ENCODE measurements at regions not wholly inside any gene's neighbourhood (a gene's known extent, or its start where the extent isn't known, plus 50 kb on each side); places are given as distances from the start of the nearest gene placed in this dataset.
"Not testable (repeated sequence)": the region's sequence is repeated elsewhere in the genome, so short reads cannot be mapped to it uniquely, and the experiment has no call there.

- H3K27me3 ChIP-seq, result no peaks in the 10 kb centered on the region
- ATAC-seq, result peak; percentile 69 to 98 (median 82)
- no peaks in the 10 kb centered on the region for H3K9me3 ChIP-seq
- TF ChIP-seq CTCF (IDR thresholded peaks at IDR 0.05), result no peak
- no peak for TF ChIP-seq POLR2A (IDR thresholded peaks at IDR 0.05)
- no peak overlapping the region for H3K4me3 ChIP-seq
- DNase-seq, result no peak
- no peaks in the 10 kb centered on the region for H3K36me3 ChIP-seq
- intact Hi-C loops (cut with DNase I), result no loop called here
- no peak overlapping the region for H3K27ac ChIP-seq
- WGBS (ENCODE audit: insufficient coverage, low coverage, low lambda C conversion rate, missing lambda C conversion rate), result 61% methylated on average over 2 of the region's 2 CpGs
- H3K4me1 ChIP-seq, result no peaks in the 10 kb centered on the region
These were observed 321.2 kb downstream of the DNAJB9 start for GRCh38 chr7:108890862-108891261.

- TF ChIP-seq POLR2A (IDR thresholded peaks at IDR 0.05), result no peak
- no peak for TF ChIP-seq CTCF (IDR thresholded peaks at IDR 0.05)
- intact Hi-C loops (cut with DNase I), result no loop called here
- 30% methylated on average over 1 of the region's 1 CpG for WGBS (ENCODE audit: insufficient coverage, low coverage, low lambda C conversion rate, missing lambda C conversion rate)
These were observed 338.8 kb downstream of the DNAJB9 start for GRCh38 chr7:108908456-108908855.

GRCh38 chr7:108911016-108911415 lies 341.3 kb downstream of the DNAJB9 start:
- WGBS (ENCODE audit: insufficient coverage, low coverage, low lambda C conversion rate, missing lambda C conversion rate), result 79% methylated on average over 1 of the region's 1 CpG
- no peak overlapping the region for H3K4me3 ChIP-seq
- intact Hi-C loops (cut with DNase I), result no loop called here
- DNase-seq, result no peak
- H3K4me1 ChIP-seq, result no peaks in the 10 kb centered on the region
- H3K36me3 ChIP-seq, result no peaks in the 10 kb centered on the region
- no peak for ATAC-seq
- H3K27me3 ChIP-seq, result no peaks in the 10 kb centered on the region
- no peak overlapping the region for H3K27ac ChIP-seq
- TF ChIP-seq POLR2A (IDR thresholded peaks at IDR 0.05) (no peak), CTCF (IDR thresholded peaks at IDR 0.05) (no peak)
- H3K9me3 ChIP-seq, result no peaks in the 10 kb centered on the region

More at GRCh38 chr7:108908456-108908855, 338.8 kb downstream of the DNAJB9 start:
- DNase-seq (no peak), ATAC-seq (no peak)
- H3K4me1 ChIP-seq, result no peaks in the 10 kb centered on the region
- H3K27ac ChIP-seq, result no peak overlapping the region
- H3K9me3 ChIP-seq, result no peaks in the 10 kb centered on the region
- no peaks in the 10 kb centered on the region for H3K36me3 ChIP-seq
- no peak overlapping the region for H3K4me3 ChIP-seq
- H3K27me3 ChIP-seq, result no peaks in the 10 kb centered on the region

GRCh38 chr7:108920490-108920889 lies 350.8 kb downstream of the DNAJB9 start:
- no peaks in the 10 kb centered on the region for H3K9me3 ChIP-seq
- no peak overlapping the region for H3K4me3 ChIP-seq
- no peak for ATAC-seq
- H3K27me3 ChIP-seq, result no peaks in the 10 kb centered on the region
- no peak overlapping the region for H3K27ac ChIP-seq
- intact Hi-C loops (cut with DNase I), result no loop called here
- no peak for DNase-seq
- no peaks in the 10 kb centered on the region for H3K4me1 ChIP-seq
- TF ChIP-seq CTCF (IDR thresholded peaks at IDR 0.05) (no peak), POLR2A (IDR thresholded peaks at IDR 0.05) (no peak)
- WGBS (ENCODE audit: insufficient coverage, low coverage, low lambda C conversion rate, missing lambda C conversion rate), result 25% methylated on average over 1 of the region's 1 CpG
- no peaks in the 10 kb centered on the region for H3K36me3 ChIP-seq

GRCh38 chr7:108943048-108943447 lies 373.4 kb downstream of the DNAJB9 start:
- H3K27me3 ChIP-seq; DNase-seq; intact Hi-C loops (cut with DNase I); H3K27ac ChIP-seq; H3K9me3 ChIP-seq; H3K4me1 ChIP-seq; ATAC-seq; H3K4me3 ChIP-seq; H3K36me3 ChIP-seq: not testable (repeated sequence)
- 81% methylated on average over 13 of the region's 14 CpGs for WGBS (ENCODE audit: insufficient coverage, low coverage, low lambda C conversion rate, missing lambda C conversion rate)

All from right lobe of liver (tissue), 6 donors.